Fibroblast of lung (primary cell): ENCODE measurements at regions not wholly inside any gene's neighbourhood (a gene's known extent, or its start where the extent isn't known, plus 50 kb on each side); places are given as distances from the start of the nearest gene placed in this dataset.

Experiments
- DNase-seq, 2 donors: peaks; one replicate each; pipeline versions ENCODE4 v3.0.0 to v3.0.0-alpha.2; 2010; ENCODE audit warnings: low read depth in 2 of 2
- H2AFZ ChIP-seq: 2 replicates; pipeline ENCODE4 v1.5.1; 2012; ENCODE audit warnings: low read length, control low read depth, inconsistent platforms
- H3K27ac ChIP-seq: 2 replicates; pipeline ENCODE4 v1.5.1; 2011; ENCODE audit warnings: low read length, control low read depth; ENCODE audit not compliant: insufficient read depth
- H3K27me3 ChIP-seq: 2 replicates; pipeline ENCODE4 v1.5.1; 2011; ENCODE audit warnings: mild to moderate bottlenecking, low read length; ENCODE audit not compliant: control insufficient read depth, insufficient read depth
- H3K36me3 ChIP-seq: 2 replicates; pipeline ENCODE4 v1.5.1; 2011; ENCODE audit warnings: low read length; ENCODE audit not compliant: control insufficient read depth, insufficient read depth
- H3K4me1 ChIP-seq: 2 replicates; pipeline ENCODE4 v1.5.1; 2011; ENCODE audit warnings: low read length; ENCODE audit not compliant: control insufficient read depth, insufficient read depth; ENCODE audit errors: extremely low read depth
- H3K4me2 ChIP-seq: 2 replicates; pipeline ENCODE4 v1.5.1; 2011; ENCODE audit warnings: low read length, control low read depth; ENCODE audit not compliant: insufficient read depth; ENCODE audit errors: extremely low read depth
- H3K4me3 ChIP-seq, 4 experiments: fragments of 200-600 bp in 1 of 4; sonication (generic) in 1 of 4; replicated peaks in 1 of 4; 2 replicates each; pipeline ENCODE4 v1.5.1; 2011 to 2016; ENCODE audit warnings: low read length in 4 of 4, low read depth in 3 of 4, mild to moderate bottlenecking in 3 of 4, control low read depth in 2 of 4, inconsistent platforms in 1 of 4, mixed read lengths in 1 of 4; ENCODE audit not compliant: insufficient read depth in 1 of 4; ENCODE audit errors: control extremely low read depth in 1 of 4
- H3K79me2 ChIP-seq: 2 replicates; pipeline ENCODE4 v1.5.1; 2012; ENCODE audit warnings: mild to moderate bottlenecking, low read length, inconsistent platforms; ENCODE audit not compliant: control insufficient read depth, insufficient read depth
- H3K9ac ChIP-seq: 2 replicates; pipeline ENCODE4 v1.5.1; 2011; ENCODE audit warnings: mild to moderate bottlenecking, low read length, control low read depth; ENCODE audit not compliant: insufficient read depth
- H3K9me3 ChIP-seq: 2 replicates; pipeline ENCODE4 v1.5.1; 2012; ENCODE audit warnings: low read depth, low read length; ENCODE audit not compliant: control insufficient read depth, insufficient read depth
- H4K20me1 ChIP-seq: 2 replicates; pipeline ENCODE4 v1.5.1; 2011; ENCODE audit warnings: low read length; ENCODE audit not compliant: control insufficient read depth, insufficient read depth; ENCODE audit errors: extremely low read depth
- CTCF ChIP-seq, 2 donors: IDR thresholded peaks in 1 of 2; conservative IDR thresholded peaks in 1 of 2; 1 replicate in 1 of 2; 2 replicates in 1 of 2; pipeline ENCODE4 v1.5.1; 2011 to 2012; ENCODE audit warnings: low read length in 2 of 2, control low read depth in 1 of 2, inconsistent platforms in 1 of 2, low read depth in 1 of 2, mild to moderate bottlenecking in 1 of 2
- EZH2 ChIP-seq: IDR thresholded peaks from 2 replicates; pipeline ENCODE4 v1.5.1; 2012; ENCODE audit warnings: low read length, control low read depth, mild to moderate bottlenecking; ENCODE audit errors: missing control alignments

GRCh38 chrX:138928737-138929459, 217.4 kb upstream of the FGF13 start:
- no peak overlapping the region for H2AFZ ChIP-seq
- no peaks in the 10 kb centered on the region for H4K20me1 ChIP-seq
- H3K4me1 ChIP-seq: peaks cover 6% of the 10 kb centered on the region
- no peaks in the 10 kb centered on the region for H3K27me3 ChIP-seq
- no peaks in the 10 kb centered on the region for H3K79me2 ChIP-seq
- no peak overlapping the region for H3K4me3 ChIP-seq
- H3K9me3 ChIP-seq: no peaks in the 10 kb centered on the region
- H3K4me2 ChIP-seq: no peak overlapping the region
- no peak for TF ChIP-seq CTCF (conservative IDR thresholded peaks at IDR 0.05 in 1 of 2, IDR thresholded peaks at IDR 0.05 in 1 of 2; ENCODE audit: low read depth in 1 of 2, low read length in 2 of 2)
- no peak for TF ChIP-seq EZH2
- no peak for DNase-seq
- H3K9ac ChIP-seq: no peak overlapping the region
- H3K27ac ChIP-seq: no peak overlapping the region
- no peaks in the 10 kb centered on the region for H3K36me3 ChIP-seq

- peak; percentile 87 to 95 for DNase-seq
- H3K4me1 ChIP-seq: peaks cover 6% of the 10 kb centered on the region
- H3K4me3 ChIP-seq: no peak overlapping the region
- no peaks in the 10 kb centered on the region for H3K36me3 ChIP-seq
- H3K4me2 ChIP-seq: no peak overlapping the region
- H3K79me2 ChIP-seq: no peaks in the 10 kb centered on the region
- TF ChIP-seq CTCF (conservative IDR thresholded peaks at IDR 0.05 in 1 of 2, IDR thresholded peaks at IDR 0.05 in 1 of 2; ENCODE audit: low read depth in 1 of 2, low read length in 2 of 2) (no peak), EZH2 (no peak)
- H3K27ac ChIP-seq: peak overlapping the region; percentile 63
- H3K9me3 ChIP-seq: no peaks in the 10 kb centered on the region
- no peak overlapping the region for H2AFZ ChIP-seq
- no peaks in the 10 kb centered on the region for H4K20me1 ChIP-seq
- no peaks in the 10 kb centered on the region for H3K27me3 ChIP-seq
- H3K9ac ChIP-seq: no peak overlapping the region
These were observed 213.8 kb upstream of the FGF13 start for GRCh38 chrX:138925330-138925729.

GRCh38 chrX:138923805-138924204, 212.3 kb upstream of the FGF13 start:
- Histone ChIP-seq H3K4me1 (peaks cover 6% of the 10 kb centered on the region), H3K79me2 (no peaks in the 10 kb centered on the region), H3K27ac (no peak overlapping the region), H3K9me3 (no peaks in the 10 kb centered on the region), H4K20me1 (no peaks in the 10 kb centered on the region), H3K9ac (no peak overlapping the region), H3K27me3 (no peaks in the 10 kb centered on the region), H3K4me3 (no peak overlapping the region), H3K4me2 (no peak overlapping the region), H3K36me3 (no peaks in the 10 kb centered on the region), H2AFZ (no peak overlapping the region)
- TF ChIP-seq CTCF (conservative IDR thresholded peaks at IDR 0.05 in 1 of 2, IDR thresholded peaks at IDR 0.05 in 1 of 2; ENCODE audit: low read depth in 1 of 2, low read length in 2 of 2) (no peak), EZH2 (no peak)
- no peak for DNase-seq
